Ecto neural progenitor cell (in vitro differentiated cells): ENCODE measurements at regions not wholly inside any gene's neighbourhood (a gene's known extent, or its start where the extent isn't known, plus 50 kb on each side); places are given as distances from the start of the nearest gene placed in this dataset.
A peak's percentile ranks its signal among the peaks of the same experiment; 100 is the strongest.

ENCODE experiments used
- DNase-seq: peaks from one replicate; pipeline ENCODE4 v3.0.0-alpha.2; 2018; ENCODE audit warnings: low spot score

- no peak for DNase-seq
These were observed 77.4 kb upstream of the CCL2 start for GRCh38 chr17:34177642-34178041.

GRCh38 chr17:34178092-34178491 is 77.0 kb upstream of the CCL2 start:
- DNase-seq: no peak

- no peak for DNase-seq
These were observed 72.9 kb upstream of the CCL2 start for GRCh38 chr17:34182036-34182803.

- no peak for DNase-seq
These were observed 59.1 kb upstream of the CCL2 start for GRCh38 chr17:34195987-34196386.

GRCh38 chr17:34198519-34198918 is 56.6 kb upstream of the CCL2 start:
- no peak for DNase-seq

- no peak for DNase-seq
These were observed 55.6 kb upstream of the CCL2 start for GRCh38 chr17:34199454-34199853.

GRCh38 chr17:34199932-34200534 is 55.1 kb upstream of the CCL2 start:
- peak; percentile 86 for DNase-seq

- DNase-seq: no peak
These were observed 53.9 kb upstream of the CCL2 start for GRCh38 chr17:34201225-34201624.

- DNase-seq: no peak
These were observed 53.3 kb upstream of the CCL2 start for GRCh38 chr17:34201767-34202166.

- DNase-seq: no peak
These were observed 52.0 kb upstream of the CCL2 start for GRCh38 chr17:34203018-34203638.

GRCh38 chr17:34204402-34204801 is 50.7 kb upstream of the CCL2 start:
- DNase-seq: no peak
